ENCODE measurements at regions not wholly inside any gene's neighbourhood (a gene's known extent, or its start where the extent isn't known, plus 50 kb on each side); places are given as distances from the start of the nearest gene placed in this dataset.

GRCh38 chr1:222991908-222992307 is 151.1 kb downstream of the TLR5 start:
- in situ Hi-C loops (cut with HindIII; ENCODE audit: low sequenced_read_pairs): no loop called here
- no peak for DNase-seq (ENCODE audit: low read depth, low spot score)
- TF ChIP-seq, protein P1, sequence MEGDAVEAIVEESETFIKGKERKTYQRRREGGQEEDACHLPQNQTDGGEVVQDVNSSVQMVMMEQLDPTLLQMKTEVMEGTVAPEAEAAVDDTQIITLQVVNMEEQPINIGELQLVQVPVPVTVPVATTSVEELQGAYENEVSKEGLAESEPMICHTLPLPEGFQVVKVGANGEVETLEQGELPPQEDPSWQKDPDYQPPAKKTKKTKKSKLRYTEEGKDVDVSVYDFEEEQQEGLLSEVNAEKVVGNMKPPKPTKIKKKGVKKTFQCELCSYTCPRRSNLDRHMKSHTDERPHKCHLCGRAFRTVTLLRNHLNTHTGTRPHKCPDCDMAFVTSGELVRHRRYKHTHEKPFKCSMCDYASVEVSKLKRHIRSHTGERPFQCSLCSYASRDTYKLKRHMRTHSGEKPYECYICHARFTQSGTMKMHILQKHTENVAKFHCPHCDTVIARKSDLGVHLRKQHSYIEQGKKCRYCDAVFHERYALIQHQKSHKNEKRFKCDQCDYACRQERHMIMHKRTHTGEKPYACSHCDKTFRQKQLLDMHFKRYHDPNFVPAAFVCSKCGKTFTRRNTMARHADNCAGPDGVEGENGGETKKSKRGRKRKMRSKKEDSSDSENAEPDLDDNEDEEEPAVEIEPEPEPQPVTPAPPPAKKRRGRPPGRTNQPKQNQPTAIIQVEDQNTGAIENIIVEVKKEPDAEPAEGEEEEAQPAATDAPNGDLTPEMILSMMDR (IDR thresholded peaks at IDR 0.05; ENCODE audit: low read depth, low read length): no peak
- H3K4me3 ChIP-seq (ENCODE audit: low read depth, low read length): no peak overlapping the region

GRCh38 chr1:222994511-222995235 is 148.4 kb downstream of the TLR5 start:
- in situ Hi-C loops (cut with HindIII; ENCODE audit: low sequenced_read_pairs): no loop called here
- no peak overlapping the region for H3K4me3 ChIP-seq (ENCODE audit: low read depth, low read length)
- peak; percentile 75 for DNase-seq (ENCODE audit: low read depth, low spot score)
- TF ChIP-seq, protein P1 (IDR thresholded peaks at IDR 0.05; ENCODE audit: low read depth, low read length): no peak

GRCh38 chr1:222995236-222995580 is 147.8 kb downstream of the TLR5 start:
- in situ Hi-C loops (cut with HindIII; ENCODE audit: low sequenced_read_pairs): no loop called here
- H3K4me3 ChIP-seq (ENCODE audit: low read depth, low read length): no peak overlapping the region
- TF ChIP-seq, protein P1 (IDR thresholded peaks at IDR 0.05; ENCODE audit: low read depth, low read length): no peak
- no peak for DNase-seq (ENCODE audit: low read depth, low spot score)

- no peak overlapping the region for H3K4me3 ChIP-seq (ENCODE audit: low read depth, low read length)
- TF ChIP-seq, protein P1 (IDR thresholded peaks at IDR 0.05; ENCODE audit: low read depth, low read length): no peak
- in situ Hi-C loops (cut with HindIII; ENCODE audit: low sequenced_read_pairs): no loop called here
- DNase-seq (ENCODE audit: low read depth, low spot score): no peak
Observed at GRCh38 chr1:222995620-222996309, 147.3 kb downstream of the TLR5 start.

GRCh38 chr1:222996310-222996975 is 146.6 kb downstream of the TLR5 start:
- in situ Hi-C loops (cut with HindIII; ENCODE audit: low sequenced_read_pairs): no loop called here
- TF ChIP-seq, protein P1 (IDR thresholded peaks at IDR 0.05; ENCODE audit: low read depth, low read length): no peak
- H3K4me3 ChIP-seq (ENCODE audit: low read depth, low read length): no peak overlapping the region
- no peak for DNase-seq (ENCODE audit: low read depth, low spot score)

- DNase-seq (ENCODE audit: low read depth, low spot score): no peak
- no peak overlapping the region for H3K4me3 ChIP-seq (ENCODE audit: low read depth, low read length)
- TF ChIP-seq, protein P1 (IDR thresholded peaks at IDR 0.05; ENCODE audit: low read depth, low read length): no peak
- in situ Hi-C loops (cut with HindIII; ENCODE audit: low sequenced_read_pairs): no loop called here
Observed at GRCh38 chr1:223000632-223001031, 142.4 kb downstream of the TLR5 start.

All from astrocyte of the spinal cord (primary cell).